GM10266 (cell line): ENCODE measurements at regions not wholly inside any gene's neighbourhood (a gene's known extent, or its start where the extent isn't known, plus 50 kb on each side); places are given as distances from the start of the nearest gene placed in this dataset.
"Not testable (repeated sequence)": the region's sequence is repeated elsewhere in the genome, so short reads cannot be mapped to it uniquely, and the experiment has no call there.

Experiments
- DNase-seq: peaks from one replicate; pipeline ENCODE4 v3.0.0; 2012; ENCODE audit errors: extremely low spot score
- CTCF ChIP-seq: IDR thresholded peaks from 2 replicates; pipeline ENCODE4 v1.5.1; 2012; ENCODE audit warnings: mild to moderate bottlenecking, low read depth; ENCODE audit not compliant: control insufficient read depth, insufficient read depth; ENCODE audit errors: missing control alignments

- DNase-seq, result no peak
- TF ChIP-seq CTCF, result no peak
These were observed 85.5 kb upstream of the ZNF217 start for GRCh38 chr20:53678990-53679596.

DNA sequence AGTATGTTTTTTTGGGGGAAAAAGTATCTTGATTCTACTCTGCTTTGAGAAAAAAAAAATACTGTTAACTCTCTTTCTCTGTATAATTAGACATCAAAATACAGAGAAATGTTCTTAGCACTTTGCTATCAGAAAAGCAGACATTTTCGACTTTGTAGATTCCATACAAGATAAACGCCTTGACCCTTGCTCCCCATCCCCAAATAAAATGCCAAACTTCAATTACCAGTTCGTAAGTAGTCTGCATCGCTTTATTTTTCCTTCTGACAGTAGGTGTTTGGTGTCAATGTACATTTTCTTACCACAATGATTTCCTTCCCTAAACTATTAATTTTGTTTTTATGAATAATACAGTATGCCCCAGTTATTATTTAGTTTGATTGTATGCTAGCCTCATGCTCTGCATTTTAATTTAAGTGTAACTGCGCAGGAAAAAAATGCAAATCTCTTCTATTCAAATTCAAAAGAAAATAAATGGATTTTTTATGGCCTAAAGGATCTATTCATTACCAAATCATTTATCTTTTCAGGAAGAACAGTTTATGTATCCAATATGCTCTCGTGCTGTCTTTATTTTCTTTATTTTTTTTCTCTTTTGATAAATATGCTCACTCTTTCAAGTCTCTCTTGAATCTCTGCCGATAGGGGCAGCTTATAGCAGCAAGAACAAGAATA lies 84.8 kb upstream of the ZNF217 start:
- no peak for TF ChIP-seq CTCF
- DNase-seq, result no peak

DNA sequence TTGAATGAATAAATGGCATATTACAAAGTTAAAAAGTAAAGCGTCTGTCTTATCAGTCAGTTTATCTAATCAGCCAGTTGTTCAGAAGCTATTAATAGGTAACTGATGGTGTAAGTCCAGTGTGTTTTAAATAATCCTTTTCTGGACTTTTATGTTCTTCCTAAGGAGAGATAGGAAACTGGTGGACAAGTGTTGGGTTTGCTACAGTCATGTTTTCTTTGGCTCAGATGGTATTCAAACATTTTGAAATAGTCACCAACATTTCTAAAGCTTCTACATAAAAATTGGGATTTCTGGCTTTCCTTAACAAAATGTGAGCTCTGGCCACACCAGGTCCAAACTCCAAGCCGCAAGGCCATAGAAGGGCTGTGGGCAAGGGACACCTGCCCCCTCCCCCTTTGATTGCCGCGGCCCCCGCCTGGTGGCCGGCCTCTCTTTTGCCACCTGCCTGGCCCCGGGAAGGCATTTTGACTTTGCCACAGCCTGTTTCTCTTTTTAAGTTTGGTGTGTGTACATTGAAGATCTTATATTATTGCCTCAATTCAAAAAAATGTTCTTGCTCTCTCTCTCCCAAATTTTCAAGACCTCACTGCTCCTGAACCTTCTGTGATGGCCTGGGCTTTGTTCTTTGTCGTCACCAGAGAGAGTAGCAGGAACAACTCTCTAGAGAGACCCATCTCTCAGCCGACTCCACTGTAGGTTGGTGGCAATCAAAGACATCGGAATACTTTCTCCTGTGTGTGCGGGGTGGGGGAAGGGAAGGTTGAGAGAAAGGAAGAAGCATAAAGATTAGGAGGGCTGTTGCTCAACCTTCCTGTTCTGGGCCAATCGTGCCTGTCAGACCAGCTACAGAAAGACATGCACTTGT lies 84.0 kb upstream of the ZNF217 start:
- TF ChIP-seq CTCF, result no peak
- DNase-seq, result no peak

- DNase-seq, result no peak
- no peak for TF ChIP-seq CTCF
These were observed 83.3 kb upstream of the ZNF217 start for GRCh38 chr20:53676987-53677386.

DNA sequence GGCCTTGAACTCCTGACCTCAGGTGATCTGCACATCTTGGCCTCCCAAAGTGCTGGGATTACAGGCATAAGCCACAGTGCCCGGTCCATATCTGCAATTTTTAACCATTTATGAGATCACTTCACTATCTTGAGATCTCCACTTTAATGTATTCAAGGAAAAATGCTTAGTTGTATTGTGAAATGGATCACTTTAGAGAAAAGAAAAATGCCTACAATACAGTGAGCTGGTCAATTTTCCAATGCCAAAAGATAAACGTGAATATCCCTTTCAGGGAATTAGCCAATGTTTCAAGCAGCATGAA lies 82.8 kb upstream of the ZNF217 start:
- TF ChIP-seq CTCF, result no peak

GRCh38 chr20:53672484-53673129 lies 79.0 kb upstream of the ZNF217 start:
- no peak for DNase-seq
- TF ChIP-seq CTCF, result no peak

More for the DNA sequence above, 82.8 kb upstream of the ZNF217 start:
- no peak for DNase-seq

GRCh38 chr20:53671370-53671769 lies 77.7 kb upstream of the ZNF217 start:
- no peak for DNase-seq
- TF ChIP-seq CTCF, result no peak

DNA sequence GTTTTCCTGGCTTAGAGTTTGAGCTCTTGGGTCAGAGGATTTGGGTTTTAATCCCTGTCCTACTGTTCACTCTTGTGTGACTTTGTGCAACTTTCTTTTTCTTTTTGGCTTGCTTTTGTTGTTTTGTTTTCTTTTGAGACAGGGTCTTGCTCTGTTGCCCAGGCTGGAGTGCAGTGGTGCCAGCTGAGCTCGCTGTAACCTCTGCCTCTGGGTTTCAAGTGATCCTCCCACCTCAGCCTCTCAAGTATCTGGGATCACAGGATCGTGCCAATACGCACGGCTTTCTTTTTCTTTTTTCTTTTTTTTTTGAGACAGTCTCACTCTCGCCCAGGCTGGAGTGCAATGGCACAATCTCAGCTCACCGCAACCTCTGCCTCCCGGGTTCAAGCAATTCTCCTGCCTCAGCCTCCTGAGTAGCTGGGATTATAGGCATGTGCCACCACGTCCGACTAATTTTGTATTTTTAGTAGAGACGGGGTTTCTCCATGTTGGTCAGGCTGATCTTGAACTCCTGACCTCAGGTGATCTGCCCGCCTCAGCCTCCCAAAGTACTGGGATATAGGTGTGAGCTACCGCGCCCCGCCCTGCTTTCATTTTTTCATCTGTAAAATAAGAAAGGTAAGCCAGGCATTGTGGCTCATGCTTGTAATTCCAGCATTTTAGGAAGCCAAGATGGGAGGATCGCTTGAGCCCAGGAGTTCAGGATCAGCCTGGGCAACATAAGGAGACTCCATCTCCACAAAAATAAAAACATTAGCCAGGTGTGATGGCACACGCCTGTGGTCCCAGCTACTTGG lies 76.1 kb upstream of the ZNF217 start:
- DNase-seq, result not testable (repeated sequence)
